Colonic mucosa (tissue), 4 donors: ENCODE measurements at regions not wholly inside any gene's neighbourhood (a gene's known extent, or its start where the extent isn't known, plus 50 kb on each side); places are given as distances from the start of the nearest gene placed in this dataset.

ENCODE experiments used
- DNase-seq: peaks from one replicate; pipeline ENCODE4 v3.0.0-alpha.2; 2020
- H3K27ac ChIP-seq: fragments of 200-600 bp; one replicate; pipeline ENCODE4 v1.8.0; 2021
- H3K27me3 ChIP-seq: fragments of 200-600 bp; one replicate; pipeline ENCODE4 v1.8.0; 2021
- H3K36me3 ChIP-seq: fragments of 200-600 bp; one replicate; pipeline ENCODE4 v1.8.0; 2021
- H3K4me1 ChIP-seq: fragments of 200-600 bp; one replicate; pipeline ENCODE4 v1.8.0; 2021; ENCODE audit warnings: mild to moderate bottlenecking
- H3K4me3 ChIP-seq: fragments of 200-600 bp; one replicate; pipeline ENCODE4 v1.8.0; 2021
- H3K9ac ChIP-seq, 2 donors: one replicate each; pipeline ENCODE4 v1.7.0; 2013; ENCODE audit warnings: control low read depth in 2 of 2, low read depth in 2 of 2, low read length in 2 of 2
- H3K9me3 ChIP-seq: fragments of 200-600 bp; one replicate; pipeline ENCODE4 v1.8.0; 2021
- CTCF ChIP-seq: fragments of 200-600 bp; IDR thresholded peaks from one replicate; pipeline ENCODE4 v1.8.0; 2022; ENCODE audit warnings: antibody characterized with exemption, mild to moderate bottlenecking
- intact Hi-C: fragments of 100-400 bp; cut with DNase I; formaldehyde crosslinking; loops from one replicate; pipeline ENCODE4 v1.14.1; 2022
- donor health status: healthy.
- donor health status: DM: no; HTN: no; CAD: no.
- donor health status: DM: no; HTN: no; CAD: no.

- Histone ChIP-seq H3K4me3 (no peak overlapping the region), H3K27ac (no peak overlapping the region), H3K27me3 (no peaks in the 10 kb centered on the region), H3K9me3 (no peaks in the 10 kb centered on the region), H3K36me3 (no peaks in the 10 kb centered on the region), H3K4me1 (no peaks in the 10 kb centered on the region), H3K9ac (no peak overlapping the region)
- no peak for DNase-seq
- no peak for TF ChIP-seq CTCF
- intact Hi-C loops, result no loop called here
Measured at GRCh38 chr2:51673628-51674027, 641.7 kb upstream of the NRXN1 start.

- H3K36me3 ChIP-seq, result no peaks in the 10 kb centered on the region
- H3K4me1 ChIP-seq, result no peaks in the 10 kb centered on the region
- no peak overlapping the region for H3K27ac ChIP-seq
- no peaks in the 10 kb centered on the region for H3K27me3 ChIP-seq
- no peaks in the 10 kb centered on the region for H3K9me3 ChIP-seq
- no peak for TF ChIP-seq CTCF
- no peak overlapping the region for H3K9ac ChIP-seq
- H3K4me3 ChIP-seq, result no peak overlapping the region
- intact Hi-C loops, result no loop called here
- DNase-seq, result no peak
Measured at GRCh38 chr2:51667679-51668078, 635.7 kb upstream of the NRXN1 start.

- H3K27me3 ChIP-seq, result no peaks in the 10 kb centered on the region
- no peak overlapping the region for H3K27ac ChIP-seq
- no peaks in the 10 kb centered on the region for H3K4me1 ChIP-seq
- DNase-seq, result no peak
- intact Hi-C loops, result no loop called here
- H3K36me3 ChIP-seq, result no peaks in the 10 kb centered on the region
- H3K9me3 ChIP-seq, result no peaks in the 10 kb centered on the region
- no peak overlapping the region for H3K4me3 ChIP-seq
- no peak for TF ChIP-seq CTCF
- H3K9ac ChIP-seq, result no peak overlapping the region
Measured at GRCh38 chr2:51662187-51662586, 630.3 kb upstream of the NRXN1 start.

GRCh38 chr2:51657849-51658248 lies 625.9 kb upstream of the NRXN1 start:
- no peak overlapping the region for H3K9ac ChIP-seq
- no peaks in the 10 kb centered on the region for H3K36me3 ChIP-seq
- no peaks in the 10 kb centered on the region for H3K27me3 ChIP-seq
- TF ChIP-seq CTCF, result no peak
- H3K4me1 ChIP-seq, result no peaks in the 10 kb centered on the region
- no peak for DNase-seq
- H3K27ac ChIP-seq, result no peak overlapping the region
- no peak overlapping the region for H3K4me3 ChIP-seq
- intact Hi-C loops, result no loop called here
- no peaks in the 10 kb centered on the region for H3K9me3 ChIP-seq

- H3K27me3 ChIP-seq, result no peaks in the 10 kb centered on the region
- no peak overlapping the region for H3K4me3 ChIP-seq
- no peaks in the 10 kb centered on the region for H3K9me3 ChIP-seq
- no peaks in the 10 kb centered on the region for H3K4me1 ChIP-seq
- H3K36me3 ChIP-seq, result no peaks in the 10 kb centered on the region
- no peak overlapping the region for H3K9ac ChIP-seq
- DNase-seq, result no peak
- intact Hi-C loops, result no loop called here
- H3K27ac ChIP-seq, result no peak overlapping the region
- TF ChIP-seq CTCF, result no peak
Measured at GRCh38 chr2:51650769-51651168, 618.8 kb upstream of the NRXN1 start.

GRCh38 chr2:51649366-51649765 lies 617.4 kb upstream of the NRXN1 start:
- DNase-seq, result no peak
- Histone ChIP-seq H3K27ac (no peak overlapping the region), H3K4me1 (no peaks in the 10 kb centered on the region), H3K9me3 (no peaks in the 10 kb centered on the region), H3K27me3 (no peaks in the 10 kb centered on the region), H3K4me3 (no peak overlapping the region), H3K36me3 (no peaks in the 10 kb centered on the region), H3K9ac (no peak overlapping the region)
- no peak for TF ChIP-seq CTCF
- intact Hi-C loops, result no loop called here
